GM18517 (cell line): ENCODE measurements at regions not wholly inside any gene's neighbourhood (a gene's known extent, or its start where the extent isn't known, plus 50 kb on each side); places are given as distances from the start of the nearest gene placed in this dataset.
"Not testable (repeated sequence)": the region's sequence is repeated elsewhere in the genome, so short reads cannot be mapped to it uniquely, and the experiment has no call there.

Experiments
- ATAC-seq: cut with Tn5 transposase; IDR thresholded peaks from one replicate; pipeline ENCODE4 v1.9.1; 2021; ENCODE audit warnings: mild to moderate bottlenecking, moderate library complexity; ENCODE audit not compliant: unreplicated experiment

DNA sequence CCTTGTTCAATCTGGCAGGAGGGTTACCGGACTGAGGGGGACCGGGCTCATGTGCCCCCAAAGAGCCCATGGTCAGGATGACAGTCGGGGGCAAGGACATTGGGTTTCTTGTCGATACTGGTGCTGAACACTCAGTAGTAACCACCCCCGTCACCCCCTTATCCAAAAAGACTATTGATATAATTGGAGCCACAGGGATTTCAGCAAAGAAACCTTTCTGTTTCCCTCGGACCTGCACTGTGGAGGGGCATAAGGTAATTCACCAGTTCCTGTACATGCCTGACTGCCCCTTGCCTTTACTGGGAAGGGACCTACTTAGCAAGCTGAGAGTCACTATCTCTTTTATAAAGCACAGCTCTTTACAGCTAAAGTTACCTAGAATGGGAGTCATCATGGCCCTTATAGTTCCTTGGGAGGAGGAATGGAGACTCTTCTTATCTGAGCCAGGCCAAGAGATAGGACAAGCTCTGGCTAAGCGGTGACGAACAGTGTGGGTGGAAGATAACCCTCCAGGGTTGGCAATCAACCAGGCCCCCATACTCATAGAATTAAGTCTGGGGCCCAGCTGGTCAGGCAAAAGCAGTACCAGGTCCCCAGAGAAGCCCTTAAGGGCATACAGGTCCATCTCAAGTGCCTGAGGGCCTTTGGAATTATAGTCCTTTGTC is 603.7 kb downstream of the UQCRFS1 start:
- no peak for ATAC-seq

DNA sequence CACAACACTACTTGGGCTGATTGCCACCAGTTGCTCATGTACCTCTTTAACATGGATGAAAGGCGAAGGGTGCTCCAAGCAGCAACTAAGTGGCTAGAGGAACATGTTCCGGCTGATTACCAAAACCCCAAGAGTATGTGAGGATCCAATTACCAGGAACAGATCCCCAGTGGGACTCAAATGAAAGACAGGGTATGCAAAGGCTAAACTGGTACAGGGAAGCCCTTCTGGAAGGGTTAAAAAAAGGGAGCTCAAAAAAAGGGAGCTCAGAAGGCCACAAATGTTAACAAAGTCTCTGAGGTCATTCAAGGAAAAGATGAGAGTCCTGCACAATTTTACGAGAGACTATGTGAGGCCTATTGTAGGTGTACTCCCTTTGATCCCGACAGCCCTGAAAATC is 604.7 kb downstream of the UQCRFS1 start:
- ATAC-seq, result no peak

DNA sequence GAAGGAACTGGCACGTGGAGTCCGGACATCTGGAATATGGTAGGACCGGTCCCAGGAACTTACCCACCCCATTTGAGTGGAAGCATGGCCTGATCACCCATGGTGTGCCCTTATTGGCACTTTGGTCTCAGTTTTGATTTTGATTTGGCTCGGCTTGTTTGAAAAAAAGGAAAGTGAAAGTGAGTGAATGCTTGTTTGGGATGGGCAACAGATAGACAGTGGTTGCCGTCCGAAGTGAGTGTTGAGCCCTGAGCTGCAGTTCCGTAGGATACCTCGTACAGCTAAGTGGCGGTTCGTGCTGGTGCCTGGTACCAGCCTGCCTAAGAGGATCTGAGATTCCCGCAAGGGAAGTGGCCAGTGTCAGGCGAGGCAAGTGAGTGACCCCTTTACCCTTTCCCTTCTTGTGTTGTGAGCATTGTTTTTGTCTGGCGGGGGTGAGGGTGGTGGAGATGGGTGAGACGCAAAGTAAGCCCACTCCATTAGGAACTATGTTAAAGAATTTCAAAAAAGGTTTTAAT is 605.8 kb downstream of the UQCRFS1 start:
- ATAC-seq, result no peak

DNA sequence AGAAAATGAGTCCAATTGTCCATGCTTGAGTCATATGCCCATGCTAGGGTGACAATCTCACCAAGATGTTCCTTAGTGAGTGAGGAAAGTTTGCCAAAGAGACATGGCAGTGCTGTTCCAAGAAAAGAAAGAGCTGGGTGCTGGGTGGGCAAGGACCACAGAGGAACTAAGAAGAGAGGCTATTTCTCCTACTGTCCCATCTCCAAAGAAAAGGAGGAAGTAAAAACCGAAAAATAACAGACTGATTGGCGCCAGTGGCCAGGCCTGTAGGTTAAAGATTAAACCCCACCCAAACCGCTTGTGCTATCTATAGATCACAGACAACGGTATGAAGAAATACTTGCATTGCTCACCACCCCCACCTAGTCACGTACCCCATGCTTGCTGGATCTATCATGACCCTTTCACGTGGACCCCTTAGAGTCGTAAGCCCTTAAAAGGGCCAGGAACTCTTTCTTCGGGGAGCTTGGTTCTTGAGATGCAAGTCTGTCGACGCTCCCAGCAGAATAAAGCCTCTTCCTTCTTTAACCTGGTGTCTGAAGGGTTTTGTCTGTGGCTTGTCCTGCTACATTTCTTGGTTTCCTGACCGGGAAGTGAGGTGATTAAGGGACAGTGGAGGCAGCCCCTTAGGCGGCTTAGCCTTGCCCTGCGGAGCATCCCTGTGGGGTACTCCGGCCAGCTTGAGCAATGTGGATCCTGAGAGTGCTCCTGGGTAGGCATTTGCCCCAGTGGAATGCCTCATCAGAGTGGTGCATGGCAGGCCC is 606.5 kb downstream of the UQCRFS1 start:
- no peak for ATAC-seq

DNA sequence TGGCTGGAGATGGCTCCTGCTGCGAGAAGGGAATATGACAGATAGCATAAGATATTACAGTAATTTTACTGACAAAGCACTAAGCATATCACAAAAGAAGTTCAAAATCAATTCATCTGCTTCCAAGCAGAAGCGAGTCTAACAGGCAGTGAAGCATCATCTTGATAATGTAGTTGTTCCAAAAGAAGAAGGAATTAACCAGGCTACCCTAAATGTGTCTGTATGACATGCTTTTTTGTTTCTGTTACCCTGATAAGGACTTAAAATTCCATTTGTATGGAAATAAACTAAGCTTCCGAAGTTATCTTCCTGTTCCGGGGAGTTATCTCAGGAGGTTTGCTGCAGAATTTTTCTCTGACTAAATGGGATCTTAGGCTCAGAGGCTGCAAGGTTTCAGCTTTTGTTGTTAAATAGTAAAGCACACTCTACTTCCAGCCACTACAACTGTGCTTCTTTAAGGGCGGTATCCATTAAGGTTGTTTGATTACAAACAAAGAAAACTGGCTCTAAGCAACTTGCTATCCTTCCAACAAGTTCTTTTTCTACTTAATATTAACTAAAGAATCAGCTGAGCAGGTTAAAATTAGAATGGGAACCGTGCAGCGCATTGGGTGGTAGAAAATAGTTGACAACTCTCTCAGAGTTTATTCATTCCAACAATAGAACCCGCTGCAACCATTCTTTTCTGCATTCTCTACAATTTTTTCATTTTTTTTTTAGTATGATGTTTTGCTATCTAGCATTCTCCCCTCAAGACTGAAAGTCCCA is 607.3 kb downstream of the UQCRFS1 start:
- no peak for ATAC-seq

DNA sequence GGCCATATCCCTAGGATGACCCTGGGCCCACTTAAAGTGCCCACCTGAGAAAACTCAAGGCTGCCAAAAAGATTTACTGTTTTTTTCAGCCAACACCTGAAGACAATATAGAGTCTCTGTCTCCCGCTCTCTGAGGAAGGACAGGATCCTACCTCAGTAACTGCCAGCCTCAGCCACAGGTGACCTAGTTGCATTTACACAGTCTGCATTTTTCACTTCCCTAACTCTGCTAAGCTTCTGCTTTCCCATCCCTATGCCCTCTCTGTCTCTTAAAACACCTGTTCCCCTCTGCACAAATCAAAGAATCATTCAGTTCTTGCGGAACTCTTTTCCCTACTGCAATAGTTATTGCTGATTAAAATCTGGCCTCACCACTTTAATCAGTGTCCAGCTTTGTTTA is 609.5 kb downstream of the UQCRFS1 start:
- no peak for ATAC-seq

DNA sequence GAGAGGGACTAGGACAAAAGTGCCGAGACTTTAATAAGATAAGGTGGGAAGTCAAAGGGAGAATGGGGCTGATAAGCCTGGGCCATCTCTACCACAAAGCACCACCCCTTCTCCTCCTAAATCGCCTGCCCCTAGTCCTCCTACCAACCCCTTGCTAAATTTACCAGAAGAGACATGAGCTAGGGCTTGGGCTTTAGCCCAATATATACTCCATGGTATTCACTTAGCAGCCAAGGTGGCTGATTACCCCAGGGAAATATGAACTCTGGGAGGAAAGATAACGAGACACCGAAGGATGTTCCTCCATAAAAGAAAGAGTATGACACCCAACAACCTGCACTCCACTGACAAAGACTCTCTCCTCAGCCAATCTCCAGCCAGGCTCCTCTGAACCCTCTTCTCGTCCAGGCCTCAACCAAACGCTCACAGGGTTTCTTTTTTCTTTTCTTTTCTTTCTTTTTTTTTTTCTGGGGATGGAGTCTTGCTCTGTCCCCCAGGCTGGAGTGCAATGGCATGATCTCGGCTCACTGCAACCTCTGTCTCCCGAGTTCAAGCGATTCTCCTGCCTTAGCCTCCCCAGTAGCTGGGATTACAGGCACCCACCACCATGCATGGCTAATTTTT is 610.2 kb downstream of the UQCRFS1 start:
- no peak for ATAC-seq

DNA sequence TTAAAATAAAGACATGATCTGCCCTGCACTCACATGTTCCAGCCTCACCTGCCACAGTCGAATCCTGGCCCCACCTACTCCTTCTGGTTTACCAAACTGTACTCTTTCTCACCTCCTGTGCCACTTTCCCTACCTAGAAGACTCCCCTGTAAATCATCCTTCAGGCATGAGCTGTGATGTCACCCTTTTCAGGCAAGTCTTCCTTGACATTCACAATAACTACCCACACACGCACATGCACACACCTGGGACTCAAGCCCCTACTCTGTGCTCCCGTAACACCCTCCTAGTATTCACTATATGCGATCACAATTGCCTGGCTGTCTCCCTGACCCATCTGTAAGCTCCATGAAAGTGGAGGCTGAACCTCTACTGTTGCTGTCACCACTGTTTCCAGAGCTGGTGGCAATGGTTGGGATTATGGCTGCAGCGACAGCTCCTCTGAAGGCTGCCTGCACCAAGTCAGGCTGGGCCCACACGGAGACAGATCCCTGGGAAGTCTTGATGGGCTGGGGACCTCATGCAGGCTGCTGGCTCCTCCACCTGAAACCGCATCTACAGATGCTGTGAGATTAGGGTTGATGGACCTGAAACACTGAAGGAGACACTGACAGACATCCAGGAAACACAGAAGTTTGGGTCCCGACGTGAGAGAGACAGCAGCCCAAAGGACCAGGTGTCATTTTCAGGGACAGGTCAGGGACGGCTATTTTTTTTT is 611.1 kb downstream of the UQCRFS1 start:
- no peak for ATAC-seq

DNA sequence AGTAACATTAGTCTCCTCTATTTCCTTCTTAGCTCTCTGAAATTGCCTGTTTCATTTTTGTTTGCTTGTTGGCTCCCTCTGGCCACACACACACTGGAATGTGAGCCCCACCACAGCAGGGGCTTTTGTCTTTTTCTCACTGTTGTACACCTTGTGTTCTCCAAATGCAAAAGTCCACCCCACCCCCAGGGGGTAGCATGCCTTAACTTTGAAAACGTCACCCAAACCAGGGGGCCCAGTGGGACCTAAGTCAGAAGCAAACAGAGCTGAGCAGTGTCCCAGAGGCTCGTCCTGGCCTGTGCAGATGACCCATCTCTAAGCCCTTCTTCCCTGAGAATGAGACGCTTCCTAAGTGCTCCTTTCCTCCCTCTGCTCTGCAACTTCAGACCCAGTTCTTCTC is 614.1 kb downstream of the UQCRFS1 start:
- ATAC-seq, result no peak

DNA sequence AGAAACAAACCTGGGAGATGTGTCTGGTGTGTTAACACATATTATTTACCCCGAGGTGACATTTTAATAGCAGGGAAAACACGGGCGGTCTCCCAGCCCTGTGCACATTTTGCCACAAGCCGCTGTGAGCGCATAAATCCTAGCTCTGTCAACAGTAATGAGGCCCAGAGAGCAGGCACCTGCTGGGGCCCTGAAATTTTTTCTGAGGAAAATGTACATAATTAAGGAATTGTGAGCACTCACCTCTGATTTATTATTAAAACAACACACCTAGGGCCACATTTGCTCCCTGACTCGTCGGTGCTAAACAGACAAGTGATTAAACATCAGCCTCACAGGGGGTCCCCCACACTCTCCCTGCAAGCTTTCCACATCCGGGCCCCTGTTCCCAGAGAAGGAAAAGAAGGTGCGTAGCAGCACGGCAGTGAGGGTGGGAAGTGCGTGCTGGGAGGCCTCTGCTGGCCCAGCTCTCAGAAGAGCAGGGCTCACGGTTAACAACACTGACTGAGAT is 616.3 kb downstream of the UQCRFS1 start:
- ATAC-seq, result no peak

DNA sequence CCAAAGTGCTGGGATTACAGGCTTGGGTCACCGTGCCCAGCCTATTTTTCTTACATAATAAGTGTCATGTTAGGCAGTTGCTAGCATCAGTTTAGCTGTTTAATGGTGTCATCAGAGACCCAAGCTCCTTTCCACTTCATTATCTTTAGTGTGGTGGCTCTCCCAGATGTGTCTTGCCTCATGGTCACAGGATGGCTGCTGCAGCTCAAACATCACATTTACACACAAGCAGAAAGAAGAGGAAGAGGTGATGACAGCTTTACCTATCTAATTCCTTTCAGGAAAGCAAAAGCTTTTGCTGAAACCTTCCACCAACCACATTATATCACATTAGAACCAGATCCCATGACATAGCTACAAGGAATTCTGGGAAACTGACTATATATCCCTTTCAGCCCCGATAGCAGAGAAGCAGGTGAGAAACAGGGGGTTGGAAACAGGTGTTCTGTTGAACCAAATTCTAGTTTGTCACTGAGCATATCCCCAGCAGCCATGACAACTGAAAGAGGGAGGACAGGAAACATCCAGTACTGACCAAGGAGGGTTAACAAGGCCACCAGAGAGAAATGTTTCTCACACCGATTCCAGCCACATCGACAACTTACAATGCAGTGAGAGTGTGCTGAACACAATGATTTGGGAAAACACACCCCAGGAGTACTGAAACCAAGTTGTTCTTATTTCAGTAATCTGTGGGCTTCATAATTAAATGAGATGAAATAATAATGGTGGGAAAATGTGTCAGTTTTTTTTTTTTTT is 617.0 kb downstream of the UQCRFS1 start:
- no peak for ATAC-seq

DNA sequence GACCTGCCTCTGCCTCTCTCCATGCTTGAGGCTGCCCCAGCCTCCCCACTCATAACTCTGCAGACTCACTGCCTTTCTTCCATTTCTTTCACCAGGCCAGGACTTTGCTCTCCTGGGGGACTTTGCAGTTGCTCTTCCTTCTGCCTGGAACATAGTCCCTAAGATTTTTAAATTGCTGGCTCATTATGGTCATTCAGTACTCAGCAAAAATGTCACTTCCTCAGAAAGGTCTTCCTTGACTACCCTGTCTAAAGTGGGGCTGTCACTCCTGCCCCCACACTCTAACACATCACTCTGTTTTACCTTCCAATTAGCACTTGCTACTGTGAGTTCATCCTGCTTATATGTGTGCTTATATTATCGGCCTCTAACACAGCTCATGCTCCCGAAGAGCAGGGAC is 618.2 kb downstream of the UQCRFS1 start:
- no peak for ATAC-seq

DNA sequence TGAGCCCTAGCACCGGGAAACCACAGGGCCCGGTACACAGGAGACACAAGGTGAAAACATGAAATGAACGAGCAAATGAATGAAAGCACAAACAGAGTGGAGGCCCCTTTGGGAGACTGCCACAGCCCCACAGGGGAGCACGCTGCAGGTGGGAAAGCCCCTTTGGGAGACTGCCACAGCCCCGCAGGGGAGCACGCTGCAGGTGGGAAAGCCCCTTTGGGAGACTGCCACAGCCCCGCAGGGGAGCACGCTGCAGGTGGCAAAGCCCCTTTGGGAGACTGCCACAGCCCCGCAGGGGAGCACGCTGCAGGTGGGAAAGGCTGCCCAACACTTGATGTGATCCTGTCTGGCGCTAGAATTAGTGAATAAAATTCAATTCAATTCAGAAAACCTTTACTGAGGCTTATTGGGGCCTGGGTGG is 623.0 kb downstream of the UQCRFS1 start:
- not testable (repeated sequence) for ATAC-seq

DNA sequence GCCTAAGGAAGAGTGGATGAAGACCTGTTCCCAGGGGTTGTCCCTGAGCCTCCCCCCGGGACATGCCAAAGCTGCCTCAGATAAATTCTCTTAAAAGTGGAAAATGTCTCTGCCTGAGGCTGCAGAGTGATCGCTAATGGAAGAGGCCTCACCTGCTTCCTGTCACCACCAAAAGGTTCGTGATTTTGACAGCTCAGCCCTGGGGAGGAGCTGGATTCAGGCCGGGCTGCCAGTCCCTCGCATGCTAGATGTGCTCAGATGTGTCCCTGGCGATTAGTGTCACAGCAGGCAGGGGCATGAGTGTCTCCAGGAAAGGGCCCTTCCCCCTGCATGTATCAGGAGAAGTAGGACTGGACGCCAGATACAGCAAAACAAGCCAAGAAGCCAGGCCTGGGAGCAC is 626.5 kb downstream of the UQCRFS1 start:
- no peak for ATAC-seq

DNA sequence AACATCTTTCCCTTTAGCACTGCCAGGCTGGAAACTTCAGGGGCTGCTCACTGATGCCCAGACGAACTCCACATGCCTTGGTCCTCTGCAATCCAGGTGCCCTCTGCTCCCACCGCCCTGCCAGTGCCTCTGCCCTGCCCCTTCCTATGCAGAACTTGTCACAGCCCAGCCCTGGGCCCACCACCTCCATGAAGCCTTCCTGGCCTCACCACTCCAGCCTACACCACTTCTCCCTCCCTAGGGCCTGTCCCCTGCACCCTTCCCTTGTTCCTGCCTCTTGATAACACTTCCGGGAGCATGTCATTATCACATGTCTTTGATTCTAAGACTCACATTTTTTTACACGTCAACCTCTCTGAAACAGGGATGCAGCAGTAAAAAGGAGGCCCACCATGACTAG is 627.2 kb downstream of the UQCRFS1 start:
- ATAC-seq, result no peak

DNA sequence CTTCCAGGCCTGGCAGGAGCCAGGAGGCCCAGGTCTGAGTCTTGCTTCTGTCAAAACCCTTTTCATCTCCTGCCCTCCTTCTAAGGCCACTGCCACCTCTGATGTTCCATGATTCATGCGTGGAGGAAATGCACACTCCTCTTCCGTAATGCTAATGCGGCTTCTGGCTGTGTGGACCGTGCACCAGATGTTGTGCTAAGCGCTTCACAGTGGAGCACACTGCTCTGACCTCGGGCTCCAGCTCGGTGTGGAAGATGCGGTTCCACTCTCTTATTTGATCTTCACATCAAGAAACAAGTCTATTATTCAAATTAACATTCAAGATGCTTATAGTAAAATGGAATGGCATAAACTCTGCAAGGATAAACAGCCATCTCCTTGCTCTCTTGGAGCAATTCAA is 629.2 kb downstream of the UQCRFS1 start:
- ATAC-seq, result no peak

DNA sequence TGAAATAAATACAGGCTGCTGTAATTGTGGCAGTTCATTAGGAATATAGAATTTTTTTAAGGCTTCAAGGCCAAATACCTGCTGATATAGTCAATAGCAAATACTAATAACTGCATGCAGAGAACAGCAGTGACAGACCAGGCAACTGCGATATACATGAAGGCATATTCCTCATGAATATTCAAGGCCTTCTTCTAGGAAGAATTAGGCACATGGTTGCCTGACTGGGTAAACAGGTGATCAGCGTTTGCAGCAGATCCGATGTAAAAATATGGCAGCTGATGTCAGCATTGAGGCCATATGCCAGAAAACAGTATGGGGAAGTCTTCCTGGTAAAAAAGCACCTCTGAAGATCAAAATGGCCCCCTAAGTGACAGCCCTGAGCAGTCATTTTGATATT is 629.7 kb downstream of the UQCRFS1 start:
- ATAC-seq, result no peak

DNA sequence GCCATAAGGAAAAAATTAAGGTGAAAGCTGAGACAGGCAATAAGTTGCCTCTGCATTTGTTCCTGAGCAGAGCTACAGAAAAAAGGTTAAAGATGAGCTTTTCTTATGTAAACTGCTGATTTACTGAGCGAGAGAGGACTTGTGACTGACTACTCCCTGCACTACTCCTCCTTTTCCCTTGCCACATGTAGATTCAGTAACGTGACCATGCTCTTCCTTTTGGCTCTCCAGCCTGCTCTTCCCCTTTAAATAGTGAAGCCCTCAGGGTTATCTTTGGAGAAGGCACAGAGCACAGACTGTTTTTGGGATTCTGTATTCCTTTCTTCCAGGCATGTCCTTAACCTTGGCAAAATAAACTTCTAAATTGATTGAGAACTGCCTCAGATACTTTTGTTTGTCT is 630.2 kb downstream of the UQCRFS1 start:
- no peak for ATAC-seq

DNA sequence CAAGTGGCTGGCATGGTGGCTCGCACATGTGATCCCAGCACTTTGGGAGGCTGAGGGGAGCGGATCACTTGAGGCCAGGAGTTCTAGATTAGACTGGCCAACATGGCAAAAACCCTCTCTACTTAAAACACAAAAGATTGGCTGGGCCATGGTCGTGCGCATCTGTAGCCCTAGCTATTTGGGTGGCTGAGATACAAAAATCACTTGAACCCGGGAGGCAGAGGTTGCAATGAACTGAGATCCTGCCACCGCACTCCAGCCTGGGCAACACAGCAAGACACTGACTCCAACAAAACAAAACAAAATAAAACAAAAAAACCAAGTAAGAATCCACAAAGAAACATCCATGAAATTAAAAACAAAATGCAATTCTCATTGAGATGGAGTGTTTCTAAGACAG is 630.6 kb downstream of the UQCRFS1 start:
- ATAC-seq, result no peak

DNA sequence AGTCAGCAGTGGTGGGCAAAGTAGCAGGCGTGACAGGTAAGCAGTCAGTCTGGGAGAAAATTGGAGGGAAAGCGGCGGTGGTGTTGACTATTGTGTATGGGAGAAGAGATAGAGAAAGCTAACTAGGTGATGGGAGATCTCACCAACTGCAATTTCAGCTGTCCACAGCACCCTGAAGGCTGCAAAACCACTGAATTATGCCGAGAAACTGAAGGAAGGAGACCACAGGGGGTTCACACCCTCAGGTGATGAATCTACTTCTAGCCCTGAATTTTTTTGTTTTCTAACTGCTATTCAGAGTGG is 631.5 kb downstream of the UQCRFS1 start:
- ATAC-seq, result no peak
